HEK293 (cell line): ENCODE measurements at regions not wholly inside any gene's neighbourhood (a gene's known extent, or its start where the extent isn't known, plus 50 kb on each side); places are given as distances from the start of the nearest gene placed in this dataset.

Source experiments
- CTCF ChIP-seq: fragments of 450-650 bp; formaldehyde crosslinking; IDR thresholded peaks from 2 replicates; pipeline ENCODE4 v1.5.1; 2016; ENCODE audit warnings: missing biosample characterization, missing genetic modification characterization
- ELK4 ChIP-seq: IDR thresholded peaks from 2 replicates; pipeline ENCODE4 v1.6.1; 2011; ENCODE audit warnings: mild to moderate bottlenecking, low read depth, low read length, borderline replicate concordance
- HOXC10 ChIP-seq: sonication (generic); formaldehyde crosslinking; IDR thresholded peaks from 2 replicates; pipeline ENCODE4 v1.8.1; 2023; ENCODE audit warnings: mild to moderate bottlenecking, missing genetic modification reagents
- MYNN ChIP-seq: fragments of 450-650 bp; formaldehyde crosslinking; IDR thresholded peaks from 2 replicates; pipeline ENCODE4 v1.5.1; 2016; ENCODE audit warnings: missing biosample characterization, missing genetic modification characterization, borderline replicate concordance
- TCF7L2 ChIP-seq: IDR thresholded peaks from 2 replicates; pipeline ENCODE4 v1.6.1; 2011; ENCODE audit warnings: low read depth, mild to moderate bottlenecking, inconsistent platforms, low read length, moderate library complexity, borderline replicate concordance
- ZBTB21 ChIP-seq: fragments of 450-650 bp; formaldehyde crosslinking; IDR thresholded peaks from 2 replicates; pipeline ENCODE4 v1.5.1; 2017; ENCODE audit warnings: missing biosample characterization, missing genetic modification characterization
- ZIC2 ChIP-seq: fragments of 450-650 bp; formaldehyde crosslinking; IDR thresholded peaks from 2 replicates; pipeline ENCODE4 v1.5.1; 2016; ENCODE audit warnings: missing biosample characterization, missing genetic modification characterization
- ZNF157 ChIP-seq: fragments of 450-650 bp; formaldehyde crosslinking; IDR thresholded peaks from 2 replicates; pipeline ENCODE4 v1.5.1; 2016; ENCODE audit warnings: missing biosample characterization, missing genetic modification characterization
- ZNF211 ChIP-seq: fragments of 450-650 bp; formaldehyde crosslinking; IDR thresholded peaks from 2 replicates; pipeline ENCODE4 v1.5.1; 2016; ENCODE audit warnings: low read depth, missing biosample characterization, missing genetic modification characterization
- ZNF311 ChIP-seq: fragments of 450-650 bp; formaldehyde crosslinking; IDR thresholded peaks from 2 replicates; pipeline ENCODE4 v1.5.1; 2017; ENCODE audit warnings: missing biosample characterization, missing genetic modification characterization, borderline replicate concordance
- ZNF391 ChIP-seq: fragments of 450-650 bp; formaldehyde crosslinking; IDR thresholded peaks from 2 replicates; pipeline ENCODE4 v1.5.1; 2016; ENCODE audit warnings: low read depth, missing biosample characterization, missing genetic modification characterization, borderline replicate concordance
- ZNF596 ChIP-seq: fragments of 450-650 bp; IDR thresholded peaks from 2 replicates; pipeline ENCODE4 v1.5.0; 2018; ENCODE audit warnings: missing biosample characterization, mild to moderate bottlenecking, missing genetic modification characterization, moderate library complexity

GRCh38 chr5:52648726-52649125 lies 139.0 kb upstream of the ITGA1 start:
- TF ChIP-seq ZNF391 (tag by site-specific recombination) (no peak), TCF7L2 (no peak), ZNF596 (tag by site-specific recombination) (no peak), ZNF211 (tag by site-specific recombination) (no peak), ZNF157 (tag by site-specific recombination) (no peak), ZBTB21 (tag by site-specific recombination) (no peak), ZIC2 (no peak), CTCF (tag by site-specific recombination) (no peak), ZNF311 (tag by site-specific recombination) (no peak), ELK4 (no peak), HOXC10 (CRISPR knock-in tag) (no peak), MYNN (no peak)
